Astrocyte (in vitro differentiated cells and primary cell): ENCODE measurements at regions not wholly inside any gene's neighbourhood (a gene's known extent, or its start where the extent isn't known, plus 50 kb on each side); places are given as distances from the start of the nearest gene placed in this dataset.

Source experiments
- CTCF ChIP-seq: IDR thresholded peaks from 2 replicates; pipeline ENCODE4 v1.5.1; 2011; ENCODE audit warnings: low read depth, mild to moderate bottlenecking, inconsistent platforms, low read length, moderate library complexity; ENCODE audit not compliant: insufficient read depth
- EZH2 ChIP-seq: IDR thresholded peaks from 2 replicates; pipeline ENCODE4 v1.6.1; 2012; ENCODE audit warnings: mild to moderate bottlenecking, low read length, inconsistent platforms; ENCODE audit not compliant: insufficient read depth

GRCh38 chr13:105290596-105290995 lies 1244.9 kb downstream of the EFNB2 start:
- no peak for TF ChIP-seq EZH2
- TF ChIP-seq CTCF = no peak
